ENCODE measurements at regions not wholly inside any gene's neighbourhood (a gene's known extent, or its start where the extent isn't known, plus 50 kb on each side); places are given as distances from the start of the nearest gene placed in this dataset.
A peak's percentile ranks its signal among the peaks of the same experiment; 100 is the strongest.

GRCh38 chr18:25470062-25470461 lies 118.1 kb upstream of the ZNF521 start:
- no peaks in the 10 kb centered on the region for H3K9me3 ChIP-seq (ENCODE audit: control insufficient read depth, insufficient read depth, low read depth, low read length)
- H3K4me2 ChIP-seq (ENCODE audit: extremely low read depth, insufficient read depth, low read length): no peak overlapping the region

GRCh38 chr18:25469489-25469888 lies 117.5 kb upstream of the ZNF521 start:
- DNase-seq (ENCODE audit: low read depth in 2 of 2): no peak
- no peaks in the 10 kb centered on the region for H3K79me2 ChIP-seq (ENCODE audit: control insufficient read depth, insufficient read depth, low read length)
- no peak overlapping the region for H3K27ac ChIP-seq (ENCODE audit: insufficient read depth, low read length)
- H3K9ac ChIP-seq (ENCODE audit: insufficient read depth, low read length): no peak overlapping the region
- no peak overlapping the region for H3K4me3 ChIP-seq (replicated peaks in 1 of 4; ENCODE audit: control extremely low read depth in 1 of 4, insufficient read depth in 1 of 4, low read depth in 3 of 4, low read length in 4 of 4)
- no peaks in the 10 kb centered on the region for H4K20me1 ChIP-seq (ENCODE audit: control insufficient read depth, extremely low read depth, insufficient read depth, low read length)
- H3K36me3 ChIP-seq (ENCODE audit: control insufficient read depth, insufficient read depth, low read length): no peaks in the 10 kb centered on the region
- H3K4me1 ChIP-seq (ENCODE audit: control insufficient read depth, extremely low read depth, insufficient read depth, low read length): peaks cover 17% of the 10 kb centered on the region
- H3K27me3 ChIP-seq (ENCODE audit: control insufficient read depth, insufficient read depth, low read length): no peaks in the 10 kb centered on the region
- H3K4me2 ChIP-seq (ENCODE audit: extremely low read depth, insufficient read depth, low read length): no peak overlapping the region
- no peak overlapping the region for H2AFZ ChIP-seq (ENCODE audit: low read length)
- H3K9me3 ChIP-seq (ENCODE audit: control insufficient read depth, insufficient read depth, low read depth, low read length): no peaks in the 10 kb centered on the region
- no peak for TF ChIP-seq CTCF (conservative IDR thresholded peaks at IDR 0.05 in 1 of 2, IDR thresholded peaks at IDR 0.05 in 1 of 2; ENCODE audit: low read depth in 1 of 2, low read length in 2 of 2)
- no peak for TF ChIP-seq EZH2 (IDR thresholded peaks at IDR 0.05; ENCODE audit: low read length, missing control alignments)

More at GRCh38 chr18:25470062-25470461, 118.1 kb upstream of the ZNF521 start:
- Histone ChIP-seq H3K9ac (ENCODE audit: insufficient read depth, low read length) (no peak overlapping the region), H3K27ac (ENCODE audit: insufficient read depth, low read length) (no peak overlapping the region), H3K36me3 (ENCODE audit: control insufficient read depth, insufficient read depth, low read length) (no peaks in the 10 kb centered on the region), H4K20me1 (ENCODE audit: control insufficient read depth, extremely low read depth, insufficient read depth, low read length) (no peaks in the 10 kb centered on the region), H3K4me1 (ENCODE audit: control insufficient read depth, extremely low read depth, insufficient read depth, low read length) (peaks cover 12% of the 10 kb centered on the region), H2AFZ (ENCODE audit: low read length) (no peak overlapping the region), H3K4me3 (replicated peaks in 1 of 4; ENCODE audit: control extremely low read depth in 1 of 4, insufficient read depth in 1 of 4, low read depth in 3 of 4, low read length in 4 of 4) (no peak overlapping the region), H3K79me2 (ENCODE audit: control insufficient read depth, insufficient read depth, low read length) (no peaks in the 10 kb centered on the region), H3K27me3 (ENCODE audit: control insufficient read depth, insufficient read depth, low read length) (no peaks in the 10 kb centered on the region)
- TF ChIP-seq CTCF (conservative IDR thresholded peaks at IDR 0.05 in 1 of 2, IDR thresholded peaks at IDR 0.05 in 1 of 2; ENCODE audit: low read depth in 1 of 2, low read length in 2 of 2): no peak
- no peak for TF ChIP-seq EZH2 (IDR thresholded peaks at IDR 0.05; ENCODE audit: low read length, missing control alignments)
- DNase-seq (ENCODE audit: low read depth in 2 of 2): no peak

GRCh38 chr18:25467226-25467987 lies 115.4 kb upstream of the ZNF521 start:
- no peak overlapping the region for H3K27ac ChIP-seq (ENCODE audit: insufficient read depth, low read length)
- peak overlapping the region; percentile 1 for H2AFZ ChIP-seq (ENCODE audit: low read length)
- H3K4me2 ChIP-seq (ENCODE audit: extremely low read depth, insufficient read depth, low read length): peak overlapping the region; percentile 61

More at GRCh38 chr18:25467226-25467987, 115.4 kb upstream of the ZNF521 start:
- Histone ChIP-seq H3K9me3 (ENCODE audit: control insufficient read depth, insufficient read depth, low read depth, low read length) (no peaks in the 10 kb centered on the region), H3K4me3 (replicated peaks in 1 of 4; ENCODE audit: control extremely low read depth in 1 of 4, insufficient read depth in 1 of 4, low read depth in 3 of 4, low read length in 4 of 4) (no peak overlapping the region), H4K20me1 (ENCODE audit: control insufficient read depth, extremely low read depth, insufficient read depth, low read length) (no peaks in the 10 kb centered on the region), H3K27me3 (ENCODE audit: control insufficient read depth, insufficient read depth, low read length) (no peaks in the 10 kb centered on the region), H3K9ac (ENCODE audit: insufficient read depth, low read length) (no peak overlapping the region), H3K36me3 (ENCODE audit: control insufficient read depth, insufficient read depth, low read length) (no peaks in the 10 kb centered on the region), H3K4me1 (ENCODE audit: control insufficient read depth, extremely low read depth, insufficient read depth, low read length) (peaks cover 26% of the 10 kb centered on the region), H3K79me2 (ENCODE audit: control insufficient read depth, insufficient read depth, low read length) (no peaks in the 10 kb centered on the region)
- DNase-seq (ENCODE audit: low read depth in 2 of 2): peak; percentile 41 to 55
- TF ChIP-seq CTCF (conservative IDR thresholded peaks at IDR 0.05 in 1 of 2, IDR thresholded peaks at IDR 0.05 in 1 of 2; ENCODE audit: low read depth in 1 of 2, low read length in 2 of 2) (no peak), EZH2 (IDR thresholded peaks at IDR 0.05; ENCODE audit: low read length, missing control alignments) (no peak)
